K562 (cell line): ENCODE measurements at regions not wholly inside any gene's neighbourhood (a gene's known extent, or its start where the extent isn't known, plus 50 kb on each side); places are given as distances from the start of the nearest gene placed in this dataset.
A peak's percentile ranks its signal among the peaks of the same experiment; 100 is the strongest.

Source experiments
- CEBPZ ChIP-seq: fragments of 150-350 bp; IDR thresholded peaks from 2 replicates; pipeline ENCODE4 v1.6.1; 2014; ENCODE audit warnings: low read depth, mild to moderate bottlenecking, low read length, borderline replicate concordance
- ELK3 ChIP-seq: fragments of 450-650 bp; formaldehyde crosslinking; IDR thresholded peaks from 2 replicates; pipeline ENCODE4 v1.4.0; 2020; ENCODE audit warnings: mild to moderate bottlenecking
- ERF ChIP-seq: fragments of 450-650 bp; formaldehyde crosslinking; IDR thresholded peaks from 2 replicates; pipeline ENCODE4 v1.4.0; 2020; ENCODE audit warnings: mild to moderate bottlenecking, mixed read lengths
- GATA2 ChIP-seq: sonication (generic); formaldehyde crosslinking; IDR thresholded peaks from 2 replicates; pipeline ENCODE4 v1.4.0; 2020; ENCODE audit warnings: mild to moderate bottlenecking, missing genetic modification reagents
- LARP7 ChIP-seq: fragments of 450-650 bp; IDR thresholded peaks from 2 replicates; pipeline ENCODE4 v1.6.1; 2016
- OTX1 ChIP-seq: fragments of 450-650 bp; formaldehyde crosslinking; IDR thresholded peaks from 2 replicates; pipeline ENCODE4 v1.4.0; 2022; ENCODE audit warnings: mild to moderate bottlenecking
- RBM34 ChIP-seq: fragments of 200-400 bp; formaldehyde crosslinking; IDR thresholded peaks from 2 replicates; pipeline ENCODE4 v1.6.1; 2018; ENCODE audit warnings: low read length, borderline replicate concordance; ENCODE audit not compliant: insufficient read depth
- SIN3A ChIP-seq, 2 experiments: fragments of 150-350 bp in 1 of 2; IDR thresholded peaks; 2 replicates each; pipeline ENCODE4 v1.6.1; 2011 to 2016; ENCODE audit warnings: borderline replicate concordance in 2 of 2, low read depth in 2 of 2, low read length in 2 of 2, mild to moderate bottlenecking in 2 of 2, moderate library complexity in 2 of 2; ENCODE audit not compliant: control insufficient read depth in 1 of 2
- SMARCA5 ChIP-seq: fragments of 450-650 bp; IDR thresholded peaks from 2 replicates; pipeline ENCODE4 v1.6.1; 2016
- SRF ChIP-seq, 2 experiments: fragments of 250-450, 450-650 bp in 1 of 2; sonication (Bioruptor Pico) in 1 of 2; sonication (generic) in 1 of 2; formaldehyde crosslinking; IDR thresholded peaks; 2 replicates each; pipeline versions ENCODE4 v1.5.0 to v1.5.1; 2020 to 2022; ENCODE audit warnings: mild to moderate bottlenecking in 1 of 2, missing genetic modification reagents in 1 of 2
- TFE3 ChIP-seq: fragments of 450-650 bp; formaldehyde crosslinking; IDR thresholded peaks from 2 replicates; pipeline ENCODE4 v1.4.0; 2020; ENCODE audit warnings: mild to moderate bottlenecking, mixed read lengths
- ZFP91 ChIP-seq: sonication (generic); formaldehyde crosslinking; IDR thresholded peaks from 2 replicates; pipeline ENCODE4 v1.8.0; 2022; ENCODE audit warnings: mild to moderate bottlenecking, missing genetic modification reagents
- ZNF507 ChIP-seq: conservative IDR thresholded peaks from 2 replicates; pipeline ENCODE4 v1.6.1; 2017; ENCODE audit warnings: missing genetic modification characterization, missing compliant biosample characterization
- ZNF655 ChIP-seq: fragments of 250-450 bp; sonication (Bioruptor Pico); IDR thresholded peaks from 2 replicates; pipeline ENCODE4 v1.5.0; 2021

- TF ChIP-seq ZNF655 (CRISPR knock-in tag) (no peak), LARP7 (no peak), TFE3 (no peak), SIN3A (IDR thresholded peaks at IDR 0.05; ENCODE audit: borderline replicate concordance in 2 of 2, control insufficient read depth in 1 of 2, low read depth in 2 of 2, low read length in 2 of 2) (no peak), ELK3 (CRISPR knock-in tag) (no peak), OTX1 (CRISPR knock-in tag) (no peak), RBM34 (no peak), SMARCA5 (no peak), SRF (CRISPR knock-in tag; IDR thresholded peaks at IDR 0.05) (no peak), CEBPZ (no peak), GATA2 (CRISPR knock-in tag) (peak; percentile 73), ZNF507 (tag) (no peak), ZFP91 (CRISPR knock-in tag) (no peak), ERF (0 out of 2 replicates have a peak, but pooled peaks have one; percentile 48)
Observed at GRCh38 chr6:146898069-146898887, 299.5 kb downstream of the ADGB start (continued).
